ENCODE measurements at regions not wholly inside any gene's neighbourhood (a gene's known extent, or its start where the extent isn't known, plus 50 kb on each side); places are given as distances from the start of the nearest gene placed in this dataset.

GRCh38 chr2:117646872-117647271 lies 167.6 kb upstream of the DDX18 start:
- no peak for DNase-seq
- Mint-ChIP-seq H3K4me3 (no peak overlapping the region), H3K9me3 (no peaks in the 10 kb centered on the region), H3K27me3 (no peaks in the 10 kb centered on the region), H3K36me3 (ENCODE audit: low read depth) (no peaks in the 10 kb centered on the region), H3K27ac (no peak overlapping the region), H3K4me1 (no peaks in the 10 kb centered on the region)
- no peak for ATAC-seq (ENCODE audit: low read depth)
- POLR2A ChIA-PET: no interaction called here
- TF ChIP-seq CTCF (IDR thresholded peaks at IDR 0.05): no peak
- CTCF ChIA-PET: no interaction called here
- intact Hi-C loops (cut with micrococcal nuclease): no loop called here

GRCh38 chr2:117656546-117656945 lies 157.9 kb upstream of the DDX18 start:
- no peak for TF ChIP-seq CTCF (IDR thresholded peaks at IDR 0.05)
- H3K27ac Mint-ChIP-seq: no peak overlapping the region

GRCh38 chr2:117661619-117662018 lies 152.9 kb upstream of the DDX18 start:
- Mint-ChIP-seq H3K27me3 (peaks cover 2% of the 10 kb centered on the region), H3K36me3 (ENCODE audit: low read depth) (no peaks in the 10 kb centered on the region), H3K4me3 (no peak overlapping the region), H3K4me1 (no peaks in the 10 kb centered on the region), H3K27ac (no peak overlapping the region), H3K9me3 (no peaks in the 10 kb centered on the region)
- intact Hi-C loops (cut with micrococcal nuclease): no loop called here
- CTCF ChIA-PET: no interaction called here
- ATAC-seq (ENCODE audit: low read depth) (no peak), DNase-seq (no peak)
- no peak for TF ChIP-seq CTCF (IDR thresholded peaks at IDR 0.05)
- POLR2A ChIA-PET: no interaction called here

More at GRCh38 chr2:117656546-117656945, 157.9 kb upstream of the DDX18 start:
- Mint-ChIP-seq H3K4me3 (no peak overlapping the region), H3K4me1 (no peaks in the 10 kb centered on the region), H3K9me3 (no peaks in the 10 kb centered on the region), H3K36me3 (ENCODE audit: low read depth) (no peaks in the 10 kb centered on the region), H3K27me3 (peaks cover 2% of the 10 kb centered on the region)
- DNase-seq (no peak), ATAC-seq (ENCODE audit: low read depth) (no peak)
- CTCF ChIA-PET: no interaction called here
- POLR2A ChIA-PET: no interaction called here
- intact Hi-C loops (cut with micrococcal nuclease): no loop called here

DNA sequence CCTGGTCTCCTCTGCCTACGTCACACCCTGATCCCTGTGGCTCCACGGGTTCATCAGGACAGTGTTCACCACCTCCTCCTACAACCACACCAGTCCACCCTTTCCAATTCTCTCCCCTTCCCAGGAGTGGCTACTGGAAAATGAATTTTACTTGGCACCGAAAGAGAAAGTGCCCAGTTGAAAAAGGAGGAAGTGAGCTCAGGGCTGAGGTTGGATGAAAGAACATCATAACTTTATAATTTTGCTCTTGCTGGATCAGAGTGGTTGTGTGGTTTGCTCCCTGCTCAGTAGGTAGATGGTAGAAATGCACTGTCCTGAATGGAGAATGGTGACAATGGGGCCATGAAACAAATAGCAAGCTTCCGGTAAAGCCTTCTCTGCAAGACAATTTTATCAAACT lies 140.3 kb upstream of the DDX18 start:
- Mint-ChIP-seq H3K36me3 (ENCODE audit: low read depth) (no peaks in the 10 kb centered on the region), H3K27ac (no peak overlapping the region), H3K9me3 (peaks cover 5% of the 10 kb centered on the region), H3K27me3 (no peaks in the 10 kb centered on the region), H3K4me3 (no peak overlapping the region), H3K4me1 (no peaks in the 10 kb centered on the region)
- TF ChIP-seq CTCF (IDR thresholded peaks at IDR 0.05): no peak
- POLR2A ChIA-PET: no interaction called here
- ATAC-seq (ENCODE audit: low read depth) (no peak), DNase-seq (no peak)
- intact Hi-C loops (cut with micrococcal nuclease): no loop called here
- CTCF ChIA-PET: no interaction called here

DNA sequence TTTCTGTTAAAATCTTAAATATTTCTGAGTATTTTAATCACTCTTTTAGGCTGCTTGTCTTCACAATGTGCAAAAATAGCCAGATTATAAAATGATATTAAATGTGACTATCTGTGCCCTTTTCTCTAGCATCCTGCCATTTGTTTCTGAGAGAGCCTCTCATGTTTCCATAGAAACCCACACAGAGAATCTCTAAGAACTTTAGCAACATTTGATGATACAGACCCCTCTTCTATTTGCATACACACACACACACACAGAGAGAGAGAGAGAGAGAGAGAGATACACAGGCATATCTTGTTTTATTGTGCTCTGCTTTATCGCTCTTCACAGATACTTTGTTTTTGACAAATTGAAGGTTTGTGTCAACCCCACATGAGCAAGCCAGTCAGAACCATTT lies 134.5 kb upstream of the DDX18 start:
- H3K27ac Mint-ChIP-seq: no peak overlapping the region
- TF ChIP-seq CTCF (IDR thresholded peaks at IDR 0.05): no peak
- ChIA-PET CTCF (no interaction called here), POLR2A (no interaction called here)
- ATAC-seq (ENCODE audit: low read depth) (no peak), DNase-seq (no peak)
- H3K27me3 Mint-ChIP-seq: no peaks in the 10 kb centered on the region
- no peaks in the 10 kb centered on the region for H3K9me3 Mint-ChIP-seq
- intact Hi-C loops (cut with micrococcal nuclease): no loop called here
- H3K4me1 Mint-ChIP-seq: no peaks in the 10 kb centered on the region
- H3K4me3 Mint-ChIP-seq: no peak overlapping the region
- H3K36me3 Mint-ChIP-seq (ENCODE audit: low read depth): no peaks in the 10 kb centered on the region
